Liver (tissue), 8 donors: ENCODE measurements at regions not wholly inside any gene's neighbourhood (a gene's known extent, or its start where the extent isn't known, plus 50 kb on each side); places are given as distances from the start of the nearest gene placed in this dataset.
"Not testable (repeated sequence)": the region's sequence is repeated elsewhere in the genome, so short reads cannot be mapped to it uniquely, and the experiment has no call there.

Experiments used
- DNase-seq: peaks from one replicate; pipeline ENCODE4 v3.0.0-alpha.2; 2017; ENCODE audit warnings: low spot score
- H3K27ac ChIP-seq, 2 donors: one replicate each; pipeline ENCODE4 v1.7.0; 2013; ENCODE audit warnings: inconsistent platforms in 2 of 2, low read length in 2 of 2, control low read depth in 1 of 2, low read depth in 1 of 2, mild to moderate bottlenecking in 1 of 2
- H3K27me3 ChIP-seq, 4 donors: one replicate each; pipeline versions ENCODE4 v1.6.1 to v1.7.0; 2013; ENCODE audit warnings: low read length in 3 of 4, inconsistent platforms in 1 of 4, mild to moderate bottlenecking in 1 of 4, moderate library complexity in 1 of 4; ENCODE audit not compliant: control insufficient read depth in 4 of 4, insufficient read depth in 4 of 4
- H3K36me3 ChIP-seq, 4 donors: one replicate each; pipeline versions ENCODE4 v1.6.1 to v1.7.0; 2013; ENCODE audit warnings: low read length in 3 of 4, mild to moderate bottlenecking in 3 of 4, low read depth in 1 of 4, moderate library complexity in 1 of 4; ENCODE audit not compliant: control insufficient read depth in 4 of 4, insufficient read depth in 3 of 4
- H3K4me1 ChIP-seq, 4 donors: one replicate each; pipeline versions ENCODE4 v1.6.1 to v1.7.0; 2013; ENCODE audit warnings: low read length in 3 of 4, mild to moderate bottlenecking in 3 of 4, moderate library complexity in 1 of 4; ENCODE audit not compliant: control insufficient read depth in 4 of 4, insufficient read depth in 4 of 4
- H3K4me3 ChIP-seq, 3 donors: one replicate each; pipeline versions ENCODE4 v1.6.1 to v1.7.0; 2013; ENCODE audit warnings: low read length in 3 of 3, control low read depth in 1 of 3, low read depth in 1 of 3, mild to moderate bottlenecking in 1 of 3
- H3K9ac ChIP-seq, 2 donors: one replicate each; pipeline ENCODE4 v1.7.0; 2013; ENCODE audit warnings: low read length in 2 of 2, mild to moderate bottlenecking in 2 of 2, moderate library complexity in 2 of 2, control low read depth in 1 of 2, low read depth in 1 of 2
- H3K9me3 ChIP-seq, 4 donors: one replicate each; pipeline versions ENCODE4 v1.6.1 to v1.7.0; 2013; ENCODE audit warnings: low read length in 3 of 4; ENCODE audit not compliant: control insufficient read depth in 4 of 4
- FOXA2 ChIP-seq: IDR thresholded peaks from 2 replicates; pipeline ENCODE4 v1.6.1; 2016; ENCODE audit warnings: antibody characterized with exemption
- GABPA ChIP-seq, 2 donors: IDR thresholded peaks in 1 of 2; conservative IDR thresholded peaks in 1 of 2; 2 replicates each; pipeline ENCODE4 v1.6.1; 2016; ENCODE audit warnings: antibody characterized with exemption in 2 of 2, mild to moderate bottlenecking in 1 of 2, moderate library complexity in 1 of 2
- HNF4A ChIP-seq, 2 donors: conservative IDR thresholded peaks; 2 replicates each; pipeline ENCODE4 v1.6.1; 2016; ENCODE audit warnings: antibody characterized with exemption in 2 of 2, mild to moderate bottlenecking in 2 of 2
- HNF4G ChIP-seq: IDR thresholded peaks from 2 replicates; pipeline ENCODE4 v1.6.1; 2016; ENCODE audit warnings: antibody characterized with exemption
- JUND ChIP-seq, 2 donors: IDR thresholded peaks; 2 replicates each; pipeline ENCODE4 v1.6.1; 2016; ENCODE audit warnings: antibody characterized with exemption in 2 of 2
- RAD21 ChIP-seq, 2 donors: IDR thresholded peaks; 2 replicates each; pipeline ENCODE4 v1.6.1; 2016; ENCODE audit warnings: antibody characterized with exemption in 2 of 2, mild to moderate bottlenecking in 2 of 2
- RXRA ChIP-seq, 2 donors: IDR thresholded peaks; 2 replicates each; pipeline ENCODE4 v1.6.1; 2017 to 2018; ENCODE audit warnings: antibody characterized with exemption in 2 of 2, mild to moderate bottlenecking in 1 of 2
- TAF1 ChIP-seq: conservative IDR thresholded peaks from 2 replicates; pipeline ENCODE4 v1.6.1; 2016; ENCODE audit warnings: antibody characterized with exemption, mild to moderate bottlenecking
- YY1 ChIP-seq: IDR thresholded peaks from 2 replicates; pipeline ENCODE4 v1.6.1; 2016; ENCODE audit warnings: antibody characterized with exemption, mild to moderate bottlenecking
- WGBS: extraction: QIAGEN DNeasy Blood & Tissue Kit; methylation state at CpG from one replicate; pipeline ENCODE4 v1.1.7; 2013; 5-methylcytosine and 5-hydroxymethylcytosine counted together
- TF ChIP-seq, protein P1 (sequence below): IDR thresholded peaks from 2 replicates; pipeline ENCODE4 v1.6.1; 2016; ENCODE audit warnings: antibody characterized with exemption, mild to moderate bottlenecking
- TF ChIP-seq, protein P2 (sequence below): IDR thresholded peaks from 2 replicates; pipeline ENCODE4 v1.6.1; 2016; ENCODE audit warnings: antibody characterized with exemption
- TF ChIP-seq, protein P3 (sequence below): IDR thresholded peaks from 2 replicates; pipeline ENCODE4 v1.6.1; 2016; ENCODE audit warnings: antibody characterized with exemption
- TF ChIP-seq, protein P4 (sequence below): IDR thresholded peaks from 2 replicates; pipeline ENCODE4 v1.6.1; 2016; ENCODE audit warnings: antibody characterized with exemption
- TF ChIP-seq, protein P5 (sequence below): fragments of 150-350 bp; IDR thresholded peaks from 2 replicates; pipeline ENCODE4 v1.5.1; 2017; ENCODE audit warnings: improper control_type of control experiment, low read depth, low read length; ENCODE audit not compliant: missing input control
- donor health status: healthy.
- donor health status: healthy.
- donor health status: healthy.
- donor health status: healthy.
- donor health status: healthy.

DNA sequence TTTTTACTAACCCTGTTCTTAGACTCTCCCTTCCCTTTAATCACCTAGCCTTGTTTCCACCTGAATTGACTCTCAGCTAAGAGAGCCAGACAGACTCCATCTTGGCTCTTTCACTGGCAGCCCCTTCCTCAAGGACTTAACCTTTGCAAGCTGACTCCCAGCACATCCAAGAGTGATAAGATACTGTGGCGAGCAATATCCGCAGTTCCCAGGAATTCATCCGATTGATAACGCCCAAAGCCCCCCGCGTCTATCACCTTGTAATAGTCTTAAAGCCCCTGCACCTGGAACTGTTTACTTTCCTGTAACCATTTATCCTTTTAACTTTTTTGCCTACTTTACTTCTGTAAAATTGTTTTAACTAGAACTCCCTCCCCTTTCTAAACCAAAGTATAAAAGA lies 191.4 kb upstream of the RTL1 start:
- H3K9me3 ChIP-seq, DNase-seq, H3K4me3 ChIP-seq, H3K27me3 ChIP-seq, H3K36me3 ChIP-seq, H3K4me1 ChIP-seq, H3K27ac ChIP-seq, H3K9ac ChIP-seq: not testable (repeated sequence)
- WGBS, result 59% methylated on average over 6 of the region's 6 CpGs

DNA sequence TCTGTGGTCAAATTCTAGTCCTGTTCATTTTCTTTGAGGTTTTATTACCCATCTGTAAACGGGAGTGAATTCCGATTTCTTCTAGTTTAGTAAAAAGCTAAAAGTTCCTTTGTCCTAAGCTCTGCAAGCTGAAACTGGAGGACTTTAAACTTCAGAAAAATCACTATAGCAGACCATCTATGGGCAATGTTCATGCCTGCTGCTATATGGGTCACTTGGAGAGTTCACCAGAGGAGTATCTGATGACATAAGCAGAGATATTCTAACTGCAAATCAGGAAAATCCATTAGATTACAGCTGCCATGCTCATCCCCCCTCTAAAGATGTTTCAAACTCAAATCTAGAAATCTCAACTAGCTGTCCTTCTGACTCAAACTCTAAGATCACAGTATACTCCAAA lies 193.0 kb upstream of the RTL1 start:
- Histone ChIP-seq H3K27me3 (peaks cover 0 to 8% (median 5%) of the 10 kb centered on the region in 4 donors), H3K9me3 (peaks cover 2 to 7% (median 4%) of the 10 kb centered on the region in 4 donors), H3K4me1 (no peaks in the 10 kb centered on the region), H3K9ac (no peak overlapping the region), H3K27ac (no peak overlapping the region), H3K4me3 (no peak overlapping the region), H3K36me3 (no peaks in the 10 kb centered on the region)
- WGBS, result 86% methylated on average over 2 of the region's 2 CpGs
- TF ChIP-seq FOXA2, result no peak
- no peak for DNase-seq

DNA sequence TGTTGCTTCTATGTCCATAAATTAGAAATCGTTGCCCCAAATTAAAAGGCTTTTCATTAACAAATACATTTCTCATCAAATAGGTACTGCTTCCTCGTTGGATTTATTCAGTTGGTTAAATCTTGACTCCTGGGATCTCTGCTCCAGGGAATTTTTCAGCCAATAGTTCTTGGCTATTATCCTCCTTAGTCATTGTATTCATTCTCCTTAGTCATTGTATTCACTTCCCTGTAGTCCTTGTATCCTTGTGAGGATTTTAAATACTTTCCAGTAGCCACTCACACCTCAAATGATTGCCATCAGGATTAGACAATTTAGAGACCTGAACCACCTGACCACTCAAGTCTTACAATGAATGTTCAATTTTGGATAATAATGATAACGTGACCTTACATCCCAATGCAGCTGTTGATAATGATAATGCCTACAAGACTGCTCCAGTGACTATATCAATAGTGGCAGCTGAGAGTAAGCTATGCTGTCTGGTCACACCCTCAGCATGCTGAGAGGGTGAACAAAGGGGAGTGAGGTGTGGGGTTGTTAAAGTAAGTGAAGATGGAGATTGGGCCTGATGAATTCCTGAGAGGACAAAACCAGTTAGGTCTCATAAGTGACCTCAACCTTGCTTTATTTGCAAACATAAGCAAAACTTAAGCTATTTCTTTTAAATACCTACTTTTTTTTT lies 193.7 kb upstream of the RTL1 start:
- no peak overlapping the region for H3K27ac ChIP-seq
- no peak overlapping the region for H3K9ac ChIP-seq
- peaks cover 0 to 8% (median 5%) of the 10 kb centered on the region in 4 donors for H3K27me3 ChIP-seq
- WGBS, result 57% methylated on average over 3 of the region's 3 CpGs
- no peak overlapping the region for H3K4me3 ChIP-seq
- DNase-seq, result no peak
- no peaks in the 10 kb centered on the region for H3K4me1 ChIP-seq
- TF ChIP-seq TAF1, result no peak
- TF ChIP-seq GABPA (IDR thresholded peaks at IDR 0.05 in 1 of 2, conservative IDR thresholded peaks at IDR 0.05 in 1 of 2), result no peak
- no peak for TF ChIP-seq YY1
- TF ChIP-seq, protein P1, sequence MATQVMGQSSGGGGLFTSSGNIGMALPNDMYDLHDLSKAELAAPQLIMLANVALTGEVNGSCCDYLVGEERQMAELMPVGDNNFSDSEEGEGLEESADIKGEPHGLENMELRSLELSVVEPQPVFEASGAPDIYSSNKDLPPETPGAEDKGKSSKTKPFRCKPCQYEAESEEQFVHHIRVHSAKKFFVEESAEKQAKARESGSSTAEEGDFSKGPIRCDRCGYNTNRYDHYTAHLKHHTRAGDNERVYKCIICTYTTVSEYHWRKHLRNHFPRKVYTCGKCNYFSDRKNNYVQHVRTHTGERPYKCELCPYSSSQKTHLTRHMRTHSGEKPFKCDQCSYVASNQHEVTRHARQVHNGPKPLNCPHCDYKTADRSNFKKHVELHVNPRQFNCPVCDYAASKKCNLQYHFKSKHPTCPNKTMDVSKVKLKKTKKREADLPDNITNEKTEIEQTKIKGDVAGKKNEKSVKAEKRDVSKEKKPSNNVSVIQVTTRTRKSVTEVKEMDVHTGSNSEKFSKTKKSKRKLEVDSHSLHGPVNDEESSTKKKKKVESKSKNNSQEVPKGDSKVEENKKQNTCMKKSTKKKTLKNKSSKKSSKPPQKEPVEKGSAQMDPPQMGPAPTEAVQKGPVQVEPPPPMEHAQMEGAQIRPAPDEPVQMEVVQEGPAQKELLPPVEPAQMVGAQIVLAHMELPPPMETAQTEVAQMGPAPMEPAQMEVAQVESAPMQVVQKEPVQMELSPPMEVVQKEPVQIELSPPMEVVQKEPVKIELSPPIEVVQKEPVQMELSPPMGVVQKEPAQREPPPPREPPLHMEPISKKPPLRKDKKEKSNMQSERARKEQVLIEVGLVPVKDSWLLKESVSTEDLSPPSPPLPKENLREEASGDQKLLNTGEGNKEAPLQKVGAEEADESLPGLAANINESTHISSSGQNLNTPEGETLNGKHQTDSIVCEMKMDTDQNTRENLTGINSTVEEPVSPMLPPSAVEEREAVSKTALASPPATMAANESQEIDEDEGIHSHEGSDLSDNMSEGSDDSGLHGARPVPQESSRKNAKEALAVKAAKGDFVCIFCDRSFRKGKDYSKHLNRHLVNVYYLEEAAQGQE, result no peak
- no peak for TF ChIP-seq RAD21 (IDR thresholded peaks at IDR 0.05)
- TF ChIP-seq JUND (IDR thresholded peaks at IDR 0.05), result no peak
- no peak for TF ChIP-seq HNF4G
- TF ChIP-seq, protein P2, sequence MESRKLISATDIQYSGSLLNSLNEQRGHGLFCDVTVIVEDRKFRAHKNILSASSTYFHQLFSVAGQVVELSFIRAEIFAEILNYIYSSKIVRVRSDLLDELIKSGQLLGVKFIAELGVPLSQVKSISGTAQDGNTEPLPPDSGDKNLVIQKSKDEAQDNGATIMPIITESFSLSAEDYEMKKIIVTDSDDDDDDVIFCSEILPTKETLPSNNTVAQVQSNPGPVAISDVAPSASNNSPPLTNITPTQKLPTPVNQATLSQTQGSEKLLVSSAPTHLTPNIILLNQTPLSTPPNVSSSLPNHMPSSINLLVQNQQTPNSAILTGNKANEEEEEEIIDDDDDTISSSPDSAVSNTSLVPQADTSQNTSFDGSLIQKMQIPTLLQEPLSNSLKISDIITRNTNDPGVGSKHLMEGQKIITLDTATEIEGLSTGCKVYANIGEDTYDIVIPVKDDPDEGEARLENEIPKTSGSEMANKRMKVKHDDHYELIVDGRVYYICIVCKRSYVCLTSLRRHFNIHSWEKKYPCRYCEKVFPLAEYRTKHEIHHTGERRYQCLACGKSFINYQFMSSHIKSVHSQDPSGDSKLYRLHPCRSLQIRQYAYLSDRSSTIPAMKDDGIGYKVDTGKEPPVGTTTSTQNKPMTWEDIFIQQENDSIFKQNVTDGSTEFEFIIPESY, result no peak
- TF ChIP-seq, protein P3, sequence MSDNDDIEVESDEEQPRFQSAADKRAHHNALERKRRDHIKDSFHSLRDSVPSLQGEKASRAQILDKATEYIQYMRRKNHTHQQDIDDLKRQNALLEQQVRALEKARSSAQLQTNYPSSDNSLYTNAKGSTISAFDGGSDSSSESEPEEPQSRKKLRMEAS, result no peak
- TF ChIP-seq, protein P4, sequence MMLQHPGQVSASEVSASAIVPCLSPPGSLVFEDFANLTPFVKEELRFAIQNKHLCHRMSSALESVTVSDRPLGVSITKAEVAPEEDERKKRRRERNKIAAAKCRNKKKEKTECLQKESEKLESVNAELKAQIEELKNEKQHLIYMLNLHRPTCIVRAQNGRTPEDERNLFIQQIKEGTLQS, result no peak
- no peak for TF ChIP-seq RXRA (IDR thresholded peaks at IDR 0.05)
- TF ChIP-seq, protein P5, sequence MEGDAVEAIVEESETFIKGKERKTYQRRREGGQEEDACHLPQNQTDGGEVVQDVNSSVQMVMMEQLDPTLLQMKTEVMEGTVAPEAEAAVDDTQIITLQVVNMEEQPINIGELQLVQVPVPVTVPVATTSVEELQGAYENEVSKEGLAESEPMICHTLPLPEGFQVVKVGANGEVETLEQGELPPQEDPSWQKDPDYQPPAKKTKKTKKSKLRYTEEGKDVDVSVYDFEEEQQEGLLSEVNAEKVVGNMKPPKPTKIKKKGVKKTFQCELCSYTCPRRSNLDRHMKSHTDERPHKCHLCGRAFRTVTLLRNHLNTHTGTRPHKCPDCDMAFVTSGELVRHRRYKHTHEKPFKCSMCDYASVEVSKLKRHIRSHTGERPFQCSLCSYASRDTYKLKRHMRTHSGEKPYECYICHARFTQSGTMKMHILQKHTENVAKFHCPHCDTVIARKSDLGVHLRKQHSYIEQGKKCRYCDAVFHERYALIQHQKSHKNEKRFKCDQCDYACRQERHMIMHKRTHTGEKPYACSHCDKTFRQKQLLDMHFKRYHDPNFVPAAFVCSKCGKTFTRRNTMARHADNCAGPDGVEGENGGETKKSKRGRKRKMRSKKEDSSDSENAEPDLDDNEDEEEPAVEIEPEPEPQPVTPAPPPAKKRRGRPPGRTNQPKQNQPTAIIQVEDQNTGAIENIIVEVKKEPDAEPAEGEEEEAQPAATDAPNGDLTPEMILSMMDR, result no peak
- TF ChIP-seq HNF4A (conservative IDR thresholded peaks at IDR 0.05), result no peak
- no peaks in the 10 kb centered on the region for H3K36me3 ChIP-seq
- peaks cover 2 to 7% (median 4%) of the 10 kb centered on the region in 4 donors for H3K9me3 ChIP-seq
